ENCODE measurements at regions not wholly inside any gene's neighbourhood (a gene's known extent, or its start where the extent isn't known, plus 50 kb on each side); places are given as distances from the start of the nearest gene placed in this dataset.
A peak's percentile ranks its signal among the peaks of the same experiment; 100 is the strongest.

DNA sequence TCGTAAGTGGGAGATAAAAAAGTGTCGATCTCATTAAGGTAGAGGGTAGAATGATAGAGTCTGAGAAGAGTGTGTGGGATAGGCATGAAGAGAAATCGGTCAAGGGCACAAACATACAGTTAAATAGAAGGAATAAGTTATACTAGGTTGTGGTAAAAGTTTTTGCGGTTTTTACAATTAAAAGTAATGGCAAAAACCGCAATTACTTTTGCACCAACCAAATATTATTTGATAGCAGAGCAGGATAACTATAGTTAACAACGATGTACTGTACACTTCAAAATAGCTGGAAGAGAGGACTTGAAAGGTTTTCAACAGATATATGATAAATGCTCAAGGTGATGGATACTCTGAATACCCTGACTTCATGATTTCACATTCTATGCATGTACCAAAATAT lies 135.8 kb upstream of the CDH12 start:
- CTCF ChIA-PET (ENCODE audit: low intra/inter-chr PET ratio, low total read pairs): no interaction called here
- DNase-seq (ENCODE audit: low spot score): no peak
- Histone ChIP-seq H4K20me1 (ENCODE audit: insufficient read depth, low read length) (no peaks in the 10 kb centered on the region), H3K9ac (ENCODE audit: insufficient read depth, low read depth, low read length) (no peak overlapping the region), H2AFZ (ENCODE audit: low read length) (no peak overlapping the region), H3K27me3 (ENCODE audit: control insufficient read depth in 1 of 2, insufficient read depth in 2 of 2, low read length in 2 of 2) (no peaks in the 10 kb centered on the region), H3K4me1 (ENCODE audit: insufficient read depth, low read length) (no peaks in the 10 kb centered on the region), H3K79me2 (ENCODE audit: insufficient read depth, low read length) (no peaks in the 10 kb centered on the region), H3K36me3 (replicated peaks in 1 of 2; ENCODE audit: control insufficient read depth in 1 of 2, insufficient read depth in 2 of 2, low read length in 2 of 2) (no peaks in the 10 kb centered on the region), H3K4me3 (replicated peaks in 1 of 3; ENCODE audit: insufficient read depth in 1 of 3, low read depth in 2 of 3, low read length in 3 of 3) (no peak overlapping the region), H3K27ac (ENCODE audit: extremely low read length, insufficient read depth, low read length) (no peak overlapping the region), H3K4me2 (ENCODE audit: low read depth, low read length) (no peak overlapping the region), H3K9me3 (ENCODE audit: low read length) (peaks cover 21% of the 10 kb centered on the region; the same call in 1 of the 2 replicates)
- intact Hi-C loops (cut with micrococcal nuclease; ENCODE audit: unreplicated experiment): no loop called here
- BruUV-seq (replicated peaks): no TSS peak
- in situ Hi-C loops (cut with HindIII; ENCODE audit: extremely low pct_ligation_motif_present, low pct_unique_long_range_greater_than_20kb): no loop called here
- no peak for TF ChIP-seq MED1 (CRISPR knock-in tag; IDR thresholded peaks at IDR 0.05)
- no peak for TF ChIP-seq FOXJ3 (CRISPR knock-in tag; IDR thresholded peaks at IDR 0.05; ENCODE audit: borderline replicate concordance)
- no peak for TF ChIP-seq SCMH1 (CRISPR knock-in tag; IDR thresholded peaks at IDR 0.05; ENCODE audit: borderline replicate concordance)
- TF ChIP-seq, protein P1, sequence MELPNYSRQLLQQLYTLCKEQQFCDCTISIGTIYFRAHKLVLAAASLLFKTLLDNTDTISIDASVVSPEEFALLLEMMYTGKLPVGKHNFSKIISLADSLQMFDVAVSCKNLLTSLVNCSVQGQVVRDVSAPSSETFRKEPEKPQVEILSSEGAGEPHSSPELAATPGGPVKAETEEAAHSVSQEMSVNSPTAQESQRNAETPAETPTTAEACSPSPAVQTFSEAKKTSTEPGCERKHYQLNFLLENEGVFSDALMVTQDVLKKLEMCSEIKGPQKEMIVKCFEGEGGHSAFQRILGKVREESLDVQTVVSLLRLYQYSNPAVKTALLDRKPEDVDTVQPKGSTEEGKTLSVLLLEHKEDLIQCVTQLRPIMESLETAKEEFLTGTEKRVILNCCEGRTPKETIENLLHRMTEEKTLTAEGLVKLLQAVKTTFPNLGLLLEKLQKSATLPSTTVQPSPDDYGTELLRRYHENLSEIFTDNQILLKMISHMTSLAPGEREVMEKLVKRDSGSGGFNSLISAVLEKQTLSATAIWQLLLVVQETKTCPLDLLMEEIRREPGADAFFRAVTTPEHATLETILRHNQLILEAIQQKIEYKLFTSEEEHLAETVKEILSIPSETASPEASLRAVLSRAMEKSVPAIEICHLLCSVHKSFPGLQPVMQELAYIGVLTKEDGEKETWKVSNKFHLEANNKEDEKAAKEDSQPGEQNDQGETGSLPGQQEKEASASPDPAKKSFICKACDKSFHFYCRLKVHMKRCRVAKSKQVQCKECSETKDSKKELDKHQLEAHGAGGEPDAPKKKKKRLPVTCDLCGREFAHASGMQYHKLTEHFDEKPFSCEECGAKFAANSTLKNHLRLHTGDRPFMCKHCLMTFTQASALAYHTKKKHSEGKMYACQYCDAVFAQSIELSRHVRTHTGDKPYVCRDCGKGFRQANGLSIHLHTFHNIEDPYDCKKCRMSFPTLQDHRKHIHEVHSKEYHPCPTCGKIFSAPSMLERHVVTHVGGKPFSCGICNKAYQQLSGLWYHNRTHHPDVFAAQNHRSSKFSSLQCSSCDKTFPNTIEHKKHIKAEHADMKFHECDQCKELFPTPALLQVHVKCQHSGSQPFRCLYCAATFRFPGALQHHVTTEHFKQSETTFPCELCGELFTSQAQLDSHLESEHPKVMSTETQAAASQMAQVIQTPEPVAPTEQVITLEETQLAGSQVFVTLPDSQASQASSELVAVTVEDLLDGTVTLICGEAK (IDR thresholded peaks at IDR 0.05): peak; percentile 78
- TF ChIP-seq, protein P1 (CRISPR knock-in tag; IDR thresholded peaks at IDR 0.05): no peak
- POLR2A ChIA-PET: no interaction called here
- ATAC-seq: no peak
- 10% methylated on average over 6 of the region's 6 CpGs for WGBS (ENCODE audit: low lambda C conversion rate)
- no peak for FAIRE-seq

Data from HepG2 (cell line).